ENCODE measurements at regions not wholly inside any gene's neighbourhood (a gene's known extent, or its start where the extent isn't known, plus 50 kb on each side); places are given as distances from the start of the nearest gene placed in this dataset.

GRCh38 chr5:68423154-68423811 lies 207.7 kb downstream of the PIK3R1 start (continued):
- TF ChIP-seq DLX4 (CRISPR knock-in tag; IDR thresholded peaks at IDR 0.05) (no peak), ZNF41 (CRISPR knock-in tag; conservative IDR thresholded peaks at IDR 0.05) (no peak), ILF3 (IDR thresholded peaks at IDR 0.05; ENCODE audit: borderline replicate concordance) (no peak), ZNF583 (CRISPR knock-in tag; IDR thresholded peaks at IDR 0.05) (peak; percentile 83), DPF2 (IDR thresholded peaks at IDR 0.05) (peak; percentile 96), TFAM (CRISPR knock-in tag; conservative IDR thresholded peaks at IDR 0.05) (no peak), ZNF318 (IDR thresholded peaks at IDR 0.05; ENCODE audit: borderline replicate concordance in 1 of 2, low read depth in 1 of 2) (0 out of 4 replicates have a peak, but pooled peaks of 1 of the 2 experiments have one; percentile 53), DEAF1 (CRISPR knock-in tag; IDR thresholded peaks at IDR 0.05) (no peak), ETS2 (tag; IDR thresholded peaks at IDR 0.05; ENCODE audit: borderline replicate concordance, poor library complexity, severe bottlenecking) (no peak), SRSF3 (IDR thresholded peaks at IDR 0.05; ENCODE audit: insufficient read depth, low read length) (no peak), GABPA (tag; conservative IDR thresholded peaks at IDR 0.05; ENCODE audit: low read depth) (no peak; the same call in 1 of the 2 replicates), CEBPZ (IDR thresholded peaks at IDR 0.05; ENCODE audit: borderline replicate concordance, low read depth, low read length) (no peak), NFE2 (IDR thresholded peaks at IDR 0.05; ENCODE audit: low read depth) (peak; percentile 90), BCOR (IDR thresholded peaks at IDR 0.05) (no peak), PHB (CRISPR knock-in tag; IDR thresholded peaks at IDR 0.05) (no peak)

Measured in K562 (cell line).